Large intestine (tissue), 3 donors: ENCODE measurements at regions not wholly inside any gene's neighbourhood (a gene's known extent, or its start where the extent isn't known, plus 50 kb on each side); places are given as distances from the start of the nearest gene placed in this dataset.

Experiments used
- DNase-seq, 2 donors: peaks; one replicate each; pipeline versions ENCODE4 v3.0.0 to v3.0.0-alpha.2; 2013
- H3K27ac ChIP-seq: one replicate; pipeline ENCODE4 v1.5.1; 2013; ENCODE audit warnings: low read length
- H3K27me3 ChIP-seq: 2 replicates; pipeline ENCODE4 v1.6.1; 2013; ENCODE audit warnings: low read length; ENCODE audit not compliant: control insufficient read depth, insufficient read depth
- H3K36me3 ChIP-seq: 2 replicates; pipeline ENCODE4 v1.6.1; 2013; ENCODE audit warnings: low read length; ENCODE audit not compliant: control insufficient read depth, insufficient read depth
- H3K4me1 ChIP-seq: one replicate; pipeline ENCODE4 v1.6.1; 2013; ENCODE audit warnings: low read length; ENCODE audit not compliant: control insufficient read depth, insufficient read depth
- H3K4me3 ChIP-seq: one replicate; pipeline ENCODE4 v1.5.1; 2013; ENCODE audit warnings: low read length
- H3K9me3 ChIP-seq: one replicate; pipeline ENCODE4 v1.6.1; 2013; ENCODE audit warnings: mild to moderate bottlenecking, low read depth, low read length, moderate library complexity; ENCODE audit not compliant: control insufficient read depth
- WGBS: methylation state at CpG from one replicate; pipeline ENCODE4 v1.1.5; 2013; ENCODE audit warnings: low lambda C conversion rate; ENCODE audit not compliant: insufficient coverage; 5-methylcytosine and 5-hydroxymethylcytosine counted together

- no CpG with 5 or more reads among the region's 22 CpGs for WGBS
- Histone ChIP-seq H3K4me3 (no peak overlapping the region), H3K36me3 (no peaks in the 10 kb centered on the region), H3K27ac (no peak overlapping the region), H3K9me3 (no peaks in the 10 kb centered on the region), H3K27me3 (no peaks in the 10 kb centered on the region), H3K4me1 (no peaks in the 10 kb centered on the region)
- DNase-seq, result no peak
Measured at GRCh38 chr5:179430193-179431175, 85.2 kb upstream of the ADAMTS2 start.

DNA sequence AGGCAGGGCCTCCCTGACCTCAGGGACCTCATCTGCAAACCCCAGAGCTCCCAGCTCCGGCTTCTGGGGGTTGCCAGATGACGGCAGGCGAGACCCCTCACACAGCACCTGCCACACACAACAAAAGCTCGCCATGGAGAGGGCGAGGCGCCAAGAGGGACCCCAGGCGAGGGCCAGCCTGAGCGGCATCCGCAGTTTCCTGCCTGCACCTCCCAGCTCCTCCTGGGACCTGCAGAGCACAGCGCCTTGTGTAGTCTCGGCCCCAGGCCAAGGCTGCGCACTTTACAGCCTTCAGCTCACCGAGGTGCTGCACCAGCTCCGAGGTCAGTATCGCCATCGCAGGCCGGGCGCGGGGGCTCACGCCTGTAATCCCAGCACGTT is 82.4 kb upstream of the ADAMTS2 start:
- DNase-seq, result no peak
- no CpG with 5 or more reads among the region's 21 CpGs for WGBS
- no peak overlapping the region for H3K27ac ChIP-seq

DNA sequence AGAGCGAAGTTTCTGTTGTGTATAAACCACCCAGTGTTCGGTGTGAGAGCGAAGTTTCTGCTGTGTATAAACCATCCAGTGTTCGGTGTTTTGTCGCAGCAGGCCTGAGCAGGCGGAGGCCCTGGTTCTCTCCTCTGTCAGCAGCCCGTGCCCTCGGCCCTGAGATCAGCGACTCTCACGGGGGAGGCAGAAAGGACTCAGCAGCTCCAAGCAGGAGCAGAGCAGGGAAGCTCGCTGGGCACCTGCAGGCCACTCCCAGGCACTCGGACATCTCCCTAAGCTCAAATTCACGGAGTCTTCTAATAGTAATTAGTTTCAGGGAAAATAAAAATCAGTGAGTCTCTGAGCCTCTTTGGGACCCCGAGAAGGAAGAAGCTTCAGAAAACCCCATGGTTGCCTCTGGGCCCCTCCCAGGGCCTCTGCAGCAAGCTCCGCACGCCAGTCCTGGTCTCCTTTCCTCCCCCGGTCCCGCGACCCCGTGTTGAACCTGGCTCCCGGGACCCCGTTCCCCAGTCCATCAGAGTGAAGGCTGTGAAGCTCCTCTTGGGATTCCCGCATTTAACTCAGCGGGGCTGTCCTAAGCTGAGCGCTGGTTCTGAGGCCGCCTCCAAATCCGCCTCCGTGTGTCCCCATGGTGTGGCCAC is 81.9 kb upstream of the ADAMTS2 start:
- Histone ChIP-seq H3K36me3 (no peaks in the 10 kb centered on the region), H3K9me3 (no peaks in the 10 kb centered on the region), H3K27me3 (no peaks in the 10 kb centered on the region), H3K27ac (no peak overlapping the region), H3K4me3 (no peak overlapping the region), H3K4me1 (no peaks in the 10 kb centered on the region)
- WGBS, result no CpG with 5 or more reads among the region's 28 CpGs
- DNase-seq, result no peak

More for the DNA sequence above, 82.4 kb upstream of the ADAMTS2 start:
- Histone ChIP-seq H3K36me3 (no peaks in the 10 kb centered on the region), H3K9me3 (no peaks in the 10 kb centered on the region), H3K4me3 (no peak overlapping the region), H3K27me3 (no peaks in the 10 kb centered on the region), H3K4me1 (no peaks in the 10 kb centered on the region)

DNA sequence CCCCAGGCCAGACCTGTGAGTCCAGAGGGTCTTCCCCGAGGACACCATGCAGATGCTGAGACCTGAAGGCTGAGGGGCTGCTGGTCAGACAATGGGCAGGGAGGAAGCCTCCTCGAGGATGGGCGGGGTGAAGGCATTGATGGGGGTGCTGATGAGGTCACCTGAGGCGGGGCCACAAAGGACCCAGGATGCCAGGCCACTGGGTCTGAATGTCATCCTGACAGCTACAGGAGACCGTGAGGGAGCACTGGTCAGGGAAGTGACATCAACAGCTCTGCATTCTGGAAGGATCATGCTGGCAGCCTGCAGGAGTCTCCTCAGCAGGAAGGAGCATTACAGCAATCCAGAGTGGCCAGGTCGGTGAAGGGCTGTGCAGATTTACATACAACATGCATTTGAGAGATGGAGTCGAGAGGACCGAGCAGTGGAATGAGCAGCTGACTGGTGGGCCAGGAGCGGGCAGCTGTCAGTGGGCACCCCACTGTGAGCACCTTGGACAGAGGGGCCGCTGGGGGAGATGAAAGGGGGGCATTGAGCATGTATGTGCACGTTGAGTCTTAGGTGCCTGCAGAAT is 77.7 kb upstream of the ADAMTS2 start:
- no CpG with 5 or more reads among the region's 11 CpGs for WGBS
- Histone ChIP-seq H3K4me1 (no peaks in the 10 kb centered on the region), H3K4me3 (no peak overlapping the region), H3K27me3 (no peaks in the 10 kb centered on the region), H3K9me3 (no peaks in the 10 kb centered on the region), H3K27ac (no peak overlapping the region), H3K36me3 (no peaks in the 10 kb centered on the region)
- DNase-seq, result no peak

- Histone ChIP-seq H3K4me1 (no peaks in the 10 kb centered on the region), H3K27ac (no peak overlapping the region), H3K9me3 (no peaks in the 10 kb centered on the region), H3K27me3 (no peaks in the 10 kb centered on the region), H3K36me3 (no peaks in the 10 kb centered on the region), H3K4me3 (no peak overlapping the region)
- no CpG with 5 or more reads among the region's 7 CpGs for WGBS
- DNase-seq, result no peak
Measured at GRCh38 chr5:179422213-179422855, 77.1 kb upstream of the ADAMTS2 start.

- WGBS, result 100% methylated on average over 1 of the region's 15 CpGs
- DNase-seq, result no peak
- Histone ChIP-seq H3K36me3 (no peaks in the 10 kb centered on the region), H3K27me3 (no peaks in the 10 kb centered on the region), H3K27ac (no peak overlapping the region), H3K4me1 (no peaks in the 10 kb centered on the region), H3K4me3 (no peak overlapping the region), H3K9me3 (no peaks in the 10 kb centered on the region)
Measured at GRCh38 chr5:179421144-179421901, 76.1 kb upstream of the ADAMTS2 start.

DNA sequence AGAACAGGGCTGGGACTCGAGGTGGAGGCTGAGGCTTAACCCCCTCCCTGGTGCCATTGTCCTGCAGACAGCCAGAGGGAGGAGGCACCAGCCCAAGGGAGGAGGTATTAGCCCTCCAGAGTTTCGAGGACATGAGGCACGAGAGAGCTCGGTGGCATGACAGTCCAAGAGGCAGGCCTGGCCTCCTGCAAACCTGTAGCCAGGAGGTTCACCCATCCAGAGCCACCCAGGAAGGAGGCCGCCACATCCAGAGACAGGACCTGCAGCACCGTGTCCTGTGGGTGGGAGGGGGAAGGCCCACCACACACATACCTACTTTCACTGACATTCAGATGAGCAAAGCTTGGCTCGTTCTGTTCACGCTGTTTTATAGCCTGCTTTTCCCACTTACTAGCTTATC is 75.2 kb upstream of the ADAMTS2 start:
- H3K27ac ChIP-seq, result no peak overlapping the region
- DNase-seq, result no peak
- H3K27me3 ChIP-seq, result no peaks in the 10 kb centered on the region
- no peaks in the 10 kb centered on the region for H3K36me3 ChIP-seq
- H3K9me3 ChIP-seq, result no peaks in the 10 kb centered on the region
- H3K4me3 ChIP-seq, result no peak overlapping the region
- no CpG with 5 or more reads among the region's 8 CpGs for WGBS
- no peaks in the 10 kb centered on the region for H3K4me1 ChIP-seq

- Histone ChIP-seq H3K27ac (no peak overlapping the region), H3K36me3 (no peaks in the 10 kb centered on the region), H3K4me3 (no peak overlapping the region), H3K27me3 (no peaks in the 10 kb centered on the region), H3K4me1 (no peaks in the 10 kb centered on the region), H3K9me3 (no peaks in the 10 kb centered on the region)
- WGBS, result no CpG with 5 or more reads among the region's 11 CpGs
- DNase-seq, result no peak
Measured at GRCh38 chr5:179418972-179419371, 73.7 kb upstream of the ADAMTS2 start.

GRCh38 chr5:179417696-179418095 is 72.4 kb upstream of the ADAMTS2 start:
- Histone ChIP-seq H3K4me1 (no peaks in the 10 kb centered on the region), H3K9me3 (no peaks in the 10 kb centered on the region)

GRCh38 chr5:179417016-179417415 is 71.8 kb upstream of the ADAMTS2 start:
- no peak for DNase-seq
- no CpG with 5 or more reads among the region's 10 CpGs for WGBS
- H3K4me1 ChIP-seq, result no peaks in the 10 kb centered on the region

More at GRCh38 chr5:179417696-179418095, 72.4 kb upstream of the ADAMTS2 start:
- Histone ChIP-seq H3K27me3 (no peaks in the 10 kb centered on the region), H3K27ac (no peak overlapping the region), H3K36me3 (no peaks in the 10 kb centered on the region), H3K4me3 (no peak overlapping the region)
- WGBS, result no CpG with 5 or more reads among the region's 5 CpGs
- no peak for DNase-seq

More at GRCh38 chr5:179417016-179417415, 71.8 kb upstream of the ADAMTS2 start:
- Histone ChIP-seq H3K27me3 (no peaks in the 10 kb centered on the region), H3K4me3 (no peak overlapping the region), H3K36me3 (no peaks in the 10 kb centered on the region), H3K27ac (no peak overlapping the region), H3K9me3 (no peaks in the 10 kb centered on the region)
